Umbilical cord (tissue), 1 donor: ENCODE measurements at regions not wholly inside any gene's neighbourhood (a gene's known extent, or its start where the extent isn't known, plus 50 kb on each side); places are given as distances from the start of the nearest gene placed in this dataset.
"Not testable (repeated sequence)": the region's sequence is repeated elsewhere in the genome, so short reads cannot be mapped to it uniquely, and the experiment has no call there.

Source experiments
- DNase-seq: peaks from one replicate; pipeline ENCODE4 v3.0.0-alpha.2; 2015; ENCODE audit warnings: low spot score

GRCh38 chr13:60925686-60926085 is 490.0 kb downstream of the PCDH20 start:
- no peak for DNase-seq

DNA sequence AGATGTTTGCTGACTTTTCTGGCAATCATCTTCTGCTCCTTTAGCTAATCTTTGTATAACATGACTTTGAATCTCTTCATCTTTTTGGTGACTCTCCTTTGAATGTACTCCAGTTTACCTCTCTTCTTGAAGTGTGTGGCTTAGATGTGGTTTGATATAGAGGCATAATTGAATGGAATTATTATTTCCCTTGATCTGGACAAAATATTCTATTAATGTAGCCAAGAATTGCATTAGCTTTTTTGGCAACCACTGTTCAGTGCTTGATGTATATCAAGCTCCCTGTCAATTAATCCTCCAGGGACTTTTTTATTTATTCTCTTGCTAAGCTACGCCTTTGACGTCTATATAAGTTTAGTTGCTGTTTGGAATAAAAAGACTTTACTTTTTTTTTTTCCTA is 490.8 kb downstream of the PCDH20 start:
- no peak for DNase-seq

DNA sequence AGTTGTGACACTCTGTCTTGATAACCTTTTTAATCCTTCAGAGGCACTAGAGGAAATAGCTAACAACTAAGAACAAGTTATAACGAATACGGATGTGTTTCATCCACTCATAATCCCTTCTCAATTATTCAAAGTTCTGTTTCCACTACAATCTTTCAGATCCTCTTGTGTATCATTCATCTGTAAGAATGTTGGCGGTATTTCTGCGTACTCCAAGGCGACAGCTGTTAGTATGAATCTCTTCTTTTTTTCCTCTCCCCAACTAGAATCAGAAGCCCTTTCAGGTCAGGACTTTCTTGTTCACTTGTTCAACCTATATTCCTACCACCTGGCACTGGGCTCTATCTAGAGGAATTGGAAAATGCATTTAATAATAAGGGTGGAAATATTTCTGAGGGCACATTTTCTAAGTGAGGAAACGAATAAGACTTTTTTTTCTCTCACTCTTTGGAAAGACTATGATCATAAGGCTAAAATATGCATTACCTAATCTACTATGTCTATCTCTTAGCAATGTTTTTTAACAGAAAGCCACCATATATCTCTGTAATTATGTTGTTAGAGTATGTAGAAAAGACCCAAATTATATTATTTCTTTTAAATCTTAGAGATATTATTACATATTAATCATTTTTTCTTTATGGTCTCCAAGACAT is 492.9 kb downstream of the PCDH20 start:
- peak; percentile 45 for DNase-seq

DNA sequence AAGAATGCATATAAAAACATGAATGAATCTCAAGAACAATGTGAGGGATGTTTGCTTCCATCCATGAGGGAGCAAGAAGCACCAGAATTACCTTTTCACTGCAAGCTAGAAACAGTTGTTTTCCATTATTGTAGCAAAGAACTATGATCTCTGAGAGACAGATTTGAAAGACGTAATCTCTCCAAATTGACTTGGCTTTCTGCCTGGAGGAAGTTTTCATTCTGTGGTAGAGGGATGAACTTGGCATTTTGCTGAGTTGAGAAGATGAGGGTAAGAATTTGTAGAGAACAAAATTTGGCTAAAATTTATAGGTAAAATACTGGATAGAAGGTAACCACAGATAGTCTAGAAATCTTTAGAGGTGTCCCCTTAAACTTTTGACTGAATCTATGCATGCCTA is 496.8 kb downstream of the TDRD3 start:
- no peak for DNase-seq

DNA sequence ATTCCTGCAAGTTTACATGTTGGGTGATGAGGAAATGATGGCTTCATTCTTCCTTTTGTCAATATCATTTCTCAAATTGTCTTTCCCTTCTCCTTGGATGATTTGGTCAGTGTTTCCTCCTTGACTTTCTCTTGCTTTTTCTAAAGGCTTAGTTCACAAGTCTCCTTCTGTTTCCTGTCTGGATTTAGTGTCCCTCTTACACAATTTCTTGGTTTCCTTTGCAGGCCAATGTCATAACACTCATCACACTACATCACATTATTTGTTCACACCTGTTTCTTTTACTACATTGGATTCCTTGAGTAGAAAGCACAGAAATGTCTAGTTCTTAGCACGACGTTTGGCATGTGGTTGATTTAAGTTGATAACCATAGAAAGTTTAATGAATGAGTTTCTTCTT is 490.7 kb downstream of the TDRD3 start:
- DNase-seq = no peak

DNA sequence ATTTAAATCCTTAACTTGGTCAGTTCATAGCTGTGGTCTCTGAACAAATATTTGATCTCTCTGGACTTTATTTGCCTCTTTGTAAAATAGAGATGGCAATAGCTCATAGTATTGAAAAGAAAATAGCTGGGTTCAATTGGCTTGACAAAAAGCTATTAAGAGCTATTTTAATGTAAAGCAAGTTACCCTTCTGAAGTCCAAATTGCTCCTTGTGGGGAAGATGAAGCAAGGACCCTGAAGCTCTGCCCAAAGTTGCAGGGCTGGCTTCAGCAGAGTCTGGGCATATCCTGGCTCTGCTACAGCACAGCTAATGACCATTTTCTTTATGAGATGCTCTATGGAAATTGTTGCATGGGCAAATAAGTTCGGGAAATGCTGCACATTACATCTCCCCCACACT is 484.5 kb downstream of the TDRD3 start:
- no peak for DNase-seq

DNA sequence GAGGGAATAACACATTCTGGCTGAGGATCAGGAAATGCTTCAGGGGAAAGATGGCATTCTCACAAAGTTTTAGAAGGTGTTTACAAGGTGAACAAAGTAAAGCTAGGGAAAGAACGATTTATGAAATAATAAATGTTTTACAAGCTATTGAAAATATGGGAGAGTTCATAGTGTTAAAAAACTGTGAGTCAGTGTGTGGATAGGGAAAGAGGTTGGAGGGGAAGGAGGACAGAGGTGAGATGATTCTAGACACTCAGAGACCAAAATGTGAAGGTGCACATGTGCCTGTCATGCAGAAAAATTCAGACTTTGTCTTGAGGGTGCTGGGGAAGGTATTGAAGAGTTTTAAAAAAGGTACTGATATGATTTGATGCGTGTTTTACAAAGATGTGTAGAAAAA is 476.1 kb downstream of the TDRD3 start:
- DNase-seq = no peak

DNA sequence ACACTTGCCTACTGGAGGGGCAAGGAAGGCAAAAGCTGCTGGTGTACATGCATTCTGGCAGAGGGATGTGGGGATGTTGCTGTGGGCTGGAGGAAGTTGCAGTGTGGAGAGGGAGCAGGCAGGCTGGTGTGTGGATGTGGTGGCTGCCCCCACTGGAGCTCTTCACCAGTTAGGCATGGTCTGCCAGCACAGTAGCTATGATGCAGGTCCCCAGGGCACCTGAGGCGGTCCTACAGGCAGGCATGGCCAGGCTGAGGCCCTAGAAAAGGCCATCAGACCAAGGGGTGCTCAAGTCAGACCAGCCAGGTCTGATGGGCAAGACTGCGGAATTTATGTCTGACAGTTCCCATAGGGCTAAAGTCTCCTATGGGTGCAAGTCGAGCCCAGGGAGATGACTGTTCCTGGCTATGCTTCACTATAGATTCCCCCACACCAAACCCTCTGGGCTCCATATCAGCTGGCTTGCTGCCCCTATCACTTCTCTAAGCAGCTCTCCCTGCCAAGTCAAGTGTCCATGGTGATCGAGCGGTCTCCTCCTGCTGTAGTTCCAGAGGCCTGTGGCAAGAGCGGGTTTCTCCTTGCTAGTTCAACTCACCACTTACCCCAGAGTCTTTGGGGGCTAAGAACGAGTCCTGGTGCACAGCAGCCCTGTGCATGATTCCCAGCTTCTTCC is 473.1 kb downstream of the TDRD3 start:
- DNase-seq = no peak

DNA sequence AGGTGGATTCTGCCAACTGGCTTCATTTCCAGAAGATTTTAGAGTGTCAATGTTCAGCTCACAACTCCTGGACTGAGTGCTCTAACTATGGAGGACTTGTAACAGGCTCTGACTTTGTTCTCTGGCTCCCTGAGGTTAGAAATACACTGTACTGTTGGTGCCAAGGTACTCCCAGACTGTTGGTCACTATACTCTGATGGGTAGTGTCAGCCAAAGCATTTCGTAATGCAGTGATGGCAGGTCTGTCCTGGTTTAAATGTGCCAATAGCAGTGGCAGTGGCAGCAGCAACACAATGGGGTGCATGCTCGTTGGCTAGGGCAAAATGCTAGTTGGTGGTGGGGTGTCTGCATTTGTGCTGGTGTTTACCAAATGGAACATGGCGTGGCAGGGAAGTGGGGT is 472.2 kb downstream of the TDRD3 start:
- DNase-seq = no peak

GRCh38 chr13:60862036-60862435 is 465.0 kb downstream of the TDRD3 start:
- no peak for DNase-seq

DNA sequence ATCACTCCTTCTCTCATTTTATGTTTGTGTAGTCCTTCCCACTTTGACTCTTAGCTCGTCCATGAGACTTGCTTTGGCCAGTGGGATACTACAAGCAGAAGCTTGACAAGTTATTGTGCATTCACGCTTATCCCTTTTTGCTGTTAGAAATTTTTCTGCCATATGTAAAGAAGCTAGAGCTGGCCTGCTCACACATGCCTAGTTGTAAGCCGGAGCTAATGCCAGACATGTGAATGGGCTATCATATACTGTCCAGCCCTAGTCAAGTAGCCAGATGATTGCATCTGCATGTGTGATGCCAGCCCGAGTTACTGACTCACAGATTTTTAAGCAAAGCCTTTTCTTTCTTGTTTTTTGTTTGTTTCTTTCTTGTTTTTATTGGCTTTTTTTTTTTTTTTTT is 460.7 kb downstream of the TDRD3 start:
- DNase-seq = no peak

- no peak for DNase-seq
These were observed 455.9 kb downstream of the TDRD3 start for GRCh38 chr13:60852886-60853285.

DNA sequence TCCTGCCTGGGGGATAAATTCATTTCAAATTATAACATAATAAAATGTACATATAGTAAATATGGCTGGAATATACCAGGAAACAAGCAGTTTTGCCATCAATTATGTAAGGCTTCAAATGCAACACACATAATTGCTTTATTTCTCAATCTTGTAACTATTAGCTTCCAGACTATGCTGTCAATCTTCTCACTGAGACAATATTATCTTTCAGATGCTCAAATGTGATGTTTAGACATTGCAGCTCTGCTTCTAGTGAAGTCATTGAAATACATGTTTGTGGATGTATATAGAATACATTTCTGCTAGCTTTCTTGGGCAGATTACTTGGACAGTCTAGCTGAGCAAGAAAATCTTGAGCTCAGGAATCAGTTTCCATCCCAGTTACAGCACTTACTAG is 454.4 kb downstream of the TDRD3 start:
- DNase-seq = no peak

DNA sequence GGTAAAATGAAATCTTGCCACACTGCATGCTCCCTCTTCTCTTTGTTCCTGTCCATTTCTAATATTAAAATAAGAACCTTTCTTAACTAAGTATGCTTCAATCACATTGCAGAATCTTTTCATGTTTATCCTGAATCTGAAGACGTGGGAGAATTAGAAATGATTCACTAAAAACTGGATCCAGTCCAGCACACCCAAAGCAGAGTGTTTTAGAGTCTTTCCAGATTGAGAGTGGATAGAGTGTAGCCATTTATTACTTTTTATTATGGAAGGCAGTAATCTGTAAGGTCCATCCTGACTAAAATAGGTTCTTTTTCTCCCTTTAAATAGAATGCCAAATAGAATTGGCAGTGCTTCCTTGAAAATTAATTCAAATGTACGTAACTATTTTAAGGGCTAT is 453.5 kb downstream of the TDRD3 start:
- peak; percentile 54 for DNase-seq

GRCh38 chr13:60838581-60838980 is 441.6 kb downstream of the TDRD3 start:
- no peak for DNase-seq

DNA sequence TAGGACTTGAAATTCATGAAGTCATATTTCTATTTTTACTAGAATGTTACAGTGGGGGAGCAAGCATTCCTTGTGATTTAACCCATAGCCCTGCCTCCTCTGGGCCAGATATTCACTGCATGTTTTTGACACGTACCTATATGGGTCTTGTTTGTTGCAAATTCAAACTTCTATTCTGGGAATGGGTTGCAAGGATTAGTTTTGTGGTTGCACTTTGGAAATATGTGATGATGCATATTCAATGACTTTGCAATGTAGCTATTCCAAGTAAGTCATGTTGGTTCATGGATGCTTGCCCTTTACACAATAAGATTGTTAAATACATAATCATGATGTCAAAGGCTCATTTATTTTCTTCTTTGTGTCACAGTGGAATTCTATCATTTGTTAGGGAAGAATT is 440.8 kb downstream of the TDRD3 start:
- peak; percentile 13 for DNase-seq

DNA sequence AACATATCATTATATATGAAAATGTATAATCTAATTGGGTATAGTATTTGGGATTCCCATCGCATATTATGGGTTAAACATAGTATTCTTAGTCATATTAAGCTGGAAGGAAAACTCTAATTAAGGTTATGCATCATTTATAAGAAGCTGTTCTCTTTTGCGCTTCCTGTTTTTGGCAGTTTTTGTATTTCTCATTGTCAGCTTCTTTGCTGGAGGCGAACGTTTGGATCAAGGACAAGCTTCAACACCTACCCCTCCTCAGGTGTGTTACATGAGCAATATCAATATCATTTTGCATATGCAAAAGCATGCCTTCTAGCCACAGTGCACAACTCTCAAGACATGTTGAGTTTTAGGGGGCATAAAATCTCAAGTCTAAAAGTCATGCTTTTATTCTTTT is 439.8 kb downstream of the TDRD3 start:
- DNase-seq = no peak

DNA sequence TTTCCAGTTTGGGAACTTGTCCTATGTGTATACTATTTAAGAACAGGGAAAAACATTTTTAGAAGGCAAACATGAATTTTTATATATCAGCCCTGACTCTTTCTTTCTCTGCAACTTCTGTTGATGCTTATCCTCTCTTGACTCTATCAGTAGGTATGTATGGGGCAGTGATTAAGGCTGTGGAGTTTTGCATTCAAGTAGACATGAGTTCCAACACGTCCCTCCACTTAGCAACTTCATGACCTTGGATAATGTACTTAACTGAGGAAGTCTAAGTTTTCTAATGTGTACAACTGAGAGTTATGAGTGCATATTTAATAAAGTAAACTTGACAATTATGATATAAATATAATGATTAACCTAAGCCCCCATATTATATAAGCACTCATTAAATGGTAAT is 414.6 kb downstream of the TDRD3 start:
- no peak for DNase-seq

GRCh38 chr13:60805640-60806039 is 408.6 kb downstream of the TDRD3 start:
- not testable (repeated sequence) for DNase-seq

DNA sequence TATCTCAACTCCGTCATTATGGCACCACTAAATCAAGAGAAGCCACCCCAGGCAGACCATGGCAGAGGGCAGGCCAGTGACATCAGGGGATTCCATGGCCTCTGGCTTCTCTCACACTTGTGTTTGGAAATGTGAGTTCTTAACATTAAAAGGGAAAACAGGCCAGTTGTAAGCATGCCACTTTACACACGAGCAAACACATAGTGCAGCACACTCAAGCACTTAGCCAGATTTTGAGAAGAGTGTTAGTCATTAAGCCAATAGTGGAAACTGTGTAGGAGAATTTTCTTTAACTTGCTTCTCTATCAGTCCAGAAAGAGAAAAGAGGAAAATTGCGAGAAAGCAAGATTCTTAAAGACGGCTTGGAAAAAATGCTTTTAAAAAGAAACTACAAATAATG is 401.5 kb downstream of the TDRD3 start:
- peak; percentile 3 for DNase-seq

GRCh38 chr13:60797112-60797511 is 400.1 kb downstream of the TDRD3 start:
- DNase-seq = no peak

GRCh38 chr13:60794751-60795150 is 397.7 kb downstream of the TDRD3 start:
- DNase-seq = no peak

DNA sequence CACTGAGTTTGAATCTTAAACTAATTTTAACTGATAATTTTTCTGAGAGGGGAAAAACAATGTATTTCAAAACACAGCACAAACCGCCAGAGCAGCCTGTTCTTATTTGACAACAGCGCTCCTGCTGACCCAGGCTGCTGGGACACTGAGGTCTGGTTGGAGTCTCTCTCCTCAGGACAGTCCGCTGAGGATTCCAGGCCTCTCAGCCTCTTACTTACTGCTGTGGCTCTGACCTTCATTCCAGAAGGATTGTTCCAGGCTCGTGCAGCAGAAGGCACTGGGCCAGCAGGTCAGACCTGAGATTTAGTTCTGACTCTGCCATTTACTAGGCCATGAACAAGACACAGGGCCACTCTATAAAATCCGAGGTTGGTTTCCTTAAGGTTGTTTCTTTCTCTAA is 393.6 kb downstream of the TDRD3 start:
- DNase-seq = no peak
